SK-N-SH (cell line): ENCODE measurements at regions not wholly inside any gene's neighbourhood (a gene's known extent, or its start where the extent isn't known, plus 50 kb on each side); places are given as distances from the start of the nearest gene placed in this dataset.

Experiments
- NRF1 ChIP-seq: IDR thresholded peaks from 2 replicates; pipeline ENCODE4 v1.6.1; 2012; ENCODE audit warnings: low read depth, mild to moderate bottlenecking, low read length
- TF ChIP-seq, protein P1 (sequence below): fragments of 200-600 bp; sonication (generic); IDR thresholded peaks from 2 replicates; pipeline ENCODE4 v1.6.1; 2017; ENCODE audit warnings: antibody characterized with exemption, mild to moderate bottlenecking, moderate library complexity

GRCh38 chr11:133715602-133716001, 129.7 kb downstream of the SPATA19 start:
- TF ChIP-seq, protein P1, sequence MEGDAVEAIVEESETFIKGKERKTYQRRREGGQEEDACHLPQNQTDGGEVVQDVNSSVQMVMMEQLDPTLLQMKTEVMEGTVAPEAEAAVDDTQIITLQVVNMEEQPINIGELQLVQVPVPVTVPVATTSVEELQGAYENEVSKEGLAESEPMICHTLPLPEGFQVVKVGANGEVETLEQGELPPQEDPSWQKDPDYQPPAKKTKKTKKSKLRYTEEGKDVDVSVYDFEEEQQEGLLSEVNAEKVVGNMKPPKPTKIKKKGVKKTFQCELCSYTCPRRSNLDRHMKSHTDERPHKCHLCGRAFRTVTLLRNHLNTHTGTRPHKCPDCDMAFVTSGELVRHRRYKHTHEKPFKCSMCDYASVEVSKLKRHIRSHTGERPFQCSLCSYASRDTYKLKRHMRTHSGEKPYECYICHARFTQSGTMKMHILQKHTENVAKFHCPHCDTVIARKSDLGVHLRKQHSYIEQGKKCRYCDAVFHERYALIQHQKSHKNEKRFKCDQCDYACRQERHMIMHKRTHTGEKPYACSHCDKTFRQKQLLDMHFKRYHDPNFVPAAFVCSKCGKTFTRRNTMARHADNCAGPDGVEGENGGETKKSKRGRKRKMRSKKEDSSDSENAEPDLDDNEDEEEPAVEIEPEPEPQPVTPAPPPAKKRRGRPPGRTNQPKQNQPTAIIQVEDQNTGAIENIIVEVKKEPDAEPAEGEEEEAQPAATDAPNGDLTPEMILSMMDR = no peak
- no peak for TF ChIP-seq NRF1
